ENCODE measurements at regions not wholly inside any gene's neighbourhood (a gene's known extent, or its start where the extent isn't known, plus 50 kb on each side); places are given as distances from the start of the nearest gene placed in this dataset.

GRCh38 chr1:57729181-57729580, 305.3 kb upstream of the DAB1 start:
- WGBS (ENCODE audit: low lambda C conversion rate), result 79% methylated on average over 6 of the region's 7 CpGs
- CTCF ChIA-PET, result no interaction called here
- H3F3A ChIP-seq (replicated peaks; ENCODE audit: insufficient read depth), result no peaks in the 10 kb centered on the region
- no peak for TF ChIP-seq ELF1 (IDR thresholded peaks at IDR 0.05)
- no peak for TF ChIP-seq CTCF (IDR thresholded peaks at IDR 0.05)
- no peak for TF ChIP-seq REST (IDR thresholded peaks at IDR 0.05; ENCODE audit: low read depth, low read length)
- TF ChIP-seq EZH2phosphoT487 (IDR thresholded peaks at IDR 0.05; ENCODE audit: borderline replicate concordance, low read depth), result no peak
- TF ChIP-seq NFIC (IDR thresholded peaks at IDR 0.05; ENCODE audit: borderline replicate concordance), result no peak
- TF ChIP-seq RFX5 (IDR thresholded peaks at IDR 0.05; ENCODE audit: low read length), result no peak
- TF ChIP-seq RXRA (IDR thresholded peaks at IDR 0.05; ENCODE audit: borderline replicate concordance, low read depth), result no peak
- no peak for TF ChIP-seq EP300 (IDR thresholded peaks at IDR 0.05; ENCODE audit: borderline replicate concordance in 1 of 2, low read depth in 1 of 2, low read length in 1 of 2)
- TF ChIP-seq TAF1 (IDR thresholded peaks at IDR 0.05; ENCODE audit: borderline replicate concordance, low read depth, low read length), result no peak
- TF ChIP-seq YY1 (IDR thresholded peaks at IDR 0.05; ENCODE audit: low read depth), result no peak
- TF ChIP-seq GABPA (IDR thresholded peaks at IDR 0.05; ENCODE audit: low read depth), result no peak
- TF ChIP-seq FOSL2 (IDR thresholded peaks at IDR 0.05; ENCODE audit: borderline replicate concordance, low read depth), result no peak
- no peak for TF ChIP-seq USF2 (IDR thresholded peaks at IDR 0.05; ENCODE audit: borderline replicate concordance, low read depth, low read length)
- no peak for TF ChIP-seq MEF2A (IDR thresholded peaks at IDR 0.05; ENCODE audit: borderline replicate concordance, low read depth)
- TF ChIP-seq MXI1 (IDR thresholded peaks at IDR 0.05; ENCODE audit: low read depth, low read length), result no peak
- no peaks in the 10 kb centered on the region for H4K20me1 ChIP-seq (ENCODE audit: insufficient read depth)
- DNase-seq, result no peak
- no peaks in the 10 kb centered on the region for H3K9me2 ChIP-seq
- H3K4me2 ChIP-seq, result no peak overlapping the region
- H3K4me3 ChIP-seq (ENCODE audit: low read depth in 2 of 2, low read length in 1 of 2), result no peak overlapping the region
- no peaks in the 10 kb centered on the region for H3K27me3 ChIP-seq (ENCODE audit: insufficient read depth)
- H3K9me3 ChIP-seq, result no peaks in the 10 kb centered on the region
- peaks cover 0 to 3% of the 10 kb centered on the region in 2 experiments; a peak in 1 of 4 replicates for H3K4me1 ChIP-seq (ENCODE audit: control insufficient read depth in 1 of 2, insufficient read depth in 2 of 2, low read depth in 1 of 2, low read length in 1 of 2)
- POLR2A ChIA-PET, result no interaction called here
- H3K9ac ChIP-seq, result no peak overlapping the region
- H2AFZ ChIP-seq (ENCODE audit: low read depth), result no peak overlapping the region
- no peak overlapping the region for H3K27ac ChIP-seq (ENCODE audit: low read depth in 2 of 2, low read length in 1 of 2)
- no peaks in the 10 kb centered on the region for H3K79me2 ChIP-seq (ENCODE audit: insufficient read depth)
- no peaks in the 10 kb centered on the region for H3K36me3 ChIP-seq (replicated peaks in 1 of 2; ENCODE audit: control insufficient read depth in 1 of 2, insufficient read depth in 2 of 2, low read length in 1 of 2)

Data from SK-N-SH (cell line).